ENCODE measurements at regions not wholly inside any gene's neighbourhood (a gene's known extent, or its start where the extent isn't known, plus 50 kb on each side); places are given as distances from the start of the nearest gene placed in this dataset.

DNA sequence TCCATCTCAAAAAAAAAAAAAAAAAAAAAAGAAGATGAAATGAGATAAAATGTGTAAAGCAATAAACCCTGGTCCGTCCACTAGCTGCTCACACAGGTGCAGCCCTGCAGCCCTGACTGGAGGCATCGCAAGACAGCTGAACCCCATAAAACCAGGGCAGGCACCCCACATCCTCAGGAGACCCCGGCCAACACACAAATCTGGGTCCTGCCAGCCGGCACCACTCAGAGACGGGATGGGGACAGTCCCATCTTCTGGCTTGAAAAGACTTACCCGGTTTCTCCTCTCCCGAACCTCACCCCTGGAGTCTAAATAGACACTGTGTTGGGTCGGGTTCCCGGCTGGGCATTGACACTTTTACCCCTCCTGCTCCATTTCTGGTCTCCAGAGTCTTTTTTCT, 52.7 kb upstream of the TNRC6C start:
- DNase-seq (ENCODE audit: low read depth in 2 of 2): no peak

DNA sequence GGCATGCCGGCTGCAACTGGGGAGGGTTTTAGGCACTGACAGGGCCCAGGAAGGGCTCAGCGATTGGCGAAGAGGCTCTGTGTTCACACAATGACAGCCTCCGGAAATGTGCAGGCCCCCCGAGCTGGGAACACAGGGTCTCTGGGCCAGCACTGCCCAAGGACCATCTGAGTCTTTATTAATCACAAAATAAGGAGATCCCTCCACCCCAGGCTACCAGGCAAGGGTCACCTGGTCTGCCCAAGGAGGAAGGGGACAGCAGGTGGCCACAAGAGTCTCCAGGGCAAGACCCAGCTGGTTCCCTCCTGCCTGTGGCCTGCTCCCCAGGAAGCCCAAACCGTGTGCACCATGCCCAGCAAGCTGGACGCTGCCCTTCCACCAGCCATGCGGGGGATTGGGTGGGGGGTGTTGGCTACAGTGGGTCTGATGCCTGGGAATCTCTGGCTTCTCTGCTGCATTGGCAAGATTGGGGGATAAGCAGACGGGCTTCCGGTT, 52.1 kb upstream of the TNRC6C start:
- DNase-seq (ENCODE audit: low read depth in 2 of 2): no peak

DNA sequence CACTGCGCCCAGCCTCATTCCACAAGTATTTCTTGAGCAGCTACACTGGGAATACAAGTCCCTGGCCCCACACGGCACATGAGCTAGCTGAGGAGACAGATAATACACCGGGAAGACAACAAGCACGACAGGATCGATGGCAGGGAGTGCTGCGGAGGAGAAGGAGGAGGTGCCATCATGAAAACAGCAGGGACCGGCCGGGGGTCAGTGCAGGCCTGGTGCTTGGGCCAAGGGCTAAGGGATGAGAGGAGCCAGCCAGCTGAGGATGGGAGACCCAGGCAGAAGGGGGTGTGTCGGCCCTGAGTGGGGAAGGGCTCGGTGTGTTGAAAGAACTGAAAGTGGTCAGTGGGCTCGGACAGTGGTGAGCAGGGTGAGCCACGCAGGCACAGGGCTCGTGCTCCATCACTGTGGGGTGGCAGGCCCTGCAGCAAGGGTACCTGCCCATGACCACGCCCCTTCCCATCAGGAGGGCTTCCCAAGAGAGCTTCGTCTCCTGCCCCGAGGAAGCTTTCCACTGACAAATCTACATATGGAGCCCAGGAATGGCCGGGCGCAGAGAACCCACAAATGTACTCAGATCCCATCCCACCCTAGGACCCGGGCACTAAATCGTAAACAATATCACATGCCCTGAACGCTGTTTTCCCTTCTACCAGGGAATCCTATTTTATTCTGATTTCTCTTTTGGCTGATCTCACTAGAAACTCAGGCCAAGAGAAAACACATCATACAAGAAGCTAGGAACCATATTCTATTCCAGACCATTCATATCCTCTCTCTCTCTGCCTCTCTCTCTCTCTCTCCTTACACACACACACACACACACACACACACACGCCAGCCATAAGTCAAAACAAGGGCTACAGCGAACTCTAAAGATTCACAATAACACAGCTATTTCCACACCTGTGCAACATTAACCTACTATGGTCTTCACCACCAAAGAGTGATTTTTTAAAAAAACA, 50.7 kb upstream of the TNRC6C start:
- no peak for DNase-seq (ENCODE audit: low read depth in 2 of 2)

DNA sequence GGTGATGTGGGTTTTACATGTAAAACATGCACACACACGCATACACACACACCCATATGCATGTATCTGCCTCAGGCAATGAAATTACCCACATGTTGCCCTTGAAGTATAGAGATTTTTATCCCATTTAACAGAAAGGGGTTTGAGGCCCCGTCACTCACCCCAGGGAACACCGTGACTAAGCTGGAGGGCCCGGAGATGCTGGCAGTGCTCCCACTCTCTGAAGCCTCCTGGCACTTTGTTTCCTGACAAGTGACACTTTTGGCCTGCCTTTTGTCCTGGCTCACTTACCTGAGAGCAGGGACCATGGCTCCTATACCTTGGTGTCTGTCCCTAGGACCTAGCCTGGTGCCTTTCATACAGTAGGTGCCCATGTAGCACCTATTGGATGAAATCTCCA, 50.0 kb upstream of the TNRC6C start:
- DNase-seq (ENCODE audit: low read depth in 2 of 2): no peak

Measured in fibroblast of skin of left biceps (primary cell).